ENCODE measurements at regions not wholly inside any gene's neighbourhood (a gene's known extent, or its start where the extent isn't known, plus 50 kb on each side); places are given as distances from the start of the nearest gene placed in this dataset.

- ATAC-seq = no peak
- TF ChIP-seq OSR1 (CRISPR knock-in tag; IDR thresholded peaks at IDR 0.05) = no peak
- TF ChIP-seq TCF4 (CRISPR knock-in tag; IDR thresholded peaks at IDR 0.05; ENCODE audit: borderline replicate concordance) = no peak
These were observed 598.4 kb downstream of the CBLN4 start for GRCh38 chr20:55406891-55407290.

- ATAC-seq = no peak
- TF ChIP-seq, protein P1, sequence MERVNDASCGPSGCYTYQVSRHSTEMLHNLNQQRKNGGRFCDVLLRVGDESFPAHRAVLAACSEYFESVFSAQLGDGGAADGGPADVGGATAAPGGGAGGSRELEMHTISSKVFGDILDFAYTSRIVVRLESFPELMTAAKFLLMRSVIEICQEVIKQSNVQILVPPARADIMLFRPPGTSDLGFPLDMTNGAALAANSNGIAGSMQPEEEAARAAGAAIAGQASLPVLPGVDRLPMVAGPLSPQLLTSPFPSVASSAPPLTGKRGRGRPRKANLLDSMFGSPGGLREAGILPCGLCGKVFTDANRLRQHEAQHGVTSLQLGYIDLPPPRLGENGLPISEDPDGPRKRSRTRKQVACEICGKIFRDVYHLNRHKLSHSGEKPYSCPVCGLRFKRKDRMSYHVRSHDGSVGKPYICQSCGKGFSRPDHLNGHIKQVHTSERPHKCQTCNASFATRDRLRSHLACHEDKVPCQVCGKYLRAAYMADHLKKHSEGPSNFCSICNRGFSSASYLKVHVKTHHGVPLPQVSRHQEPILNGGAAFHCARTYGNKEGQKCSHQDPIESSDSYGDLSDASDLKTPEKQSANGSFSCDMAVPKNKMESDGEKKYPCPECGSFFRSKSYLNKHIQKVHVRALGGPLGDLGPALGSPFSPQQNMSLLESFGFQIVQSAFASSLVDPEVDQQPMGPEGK (CRISPR knock-in tag; IDR thresholded peaks at IDR 0.05; ENCODE audit: borderline replicate concordance) = no peak
- no peak for TF ChIP-seq SNAI2 (CRISPR knock-in tag; IDR thresholded peaks at IDR 0.05)
- TF ChIP-seq, protein P2, sequence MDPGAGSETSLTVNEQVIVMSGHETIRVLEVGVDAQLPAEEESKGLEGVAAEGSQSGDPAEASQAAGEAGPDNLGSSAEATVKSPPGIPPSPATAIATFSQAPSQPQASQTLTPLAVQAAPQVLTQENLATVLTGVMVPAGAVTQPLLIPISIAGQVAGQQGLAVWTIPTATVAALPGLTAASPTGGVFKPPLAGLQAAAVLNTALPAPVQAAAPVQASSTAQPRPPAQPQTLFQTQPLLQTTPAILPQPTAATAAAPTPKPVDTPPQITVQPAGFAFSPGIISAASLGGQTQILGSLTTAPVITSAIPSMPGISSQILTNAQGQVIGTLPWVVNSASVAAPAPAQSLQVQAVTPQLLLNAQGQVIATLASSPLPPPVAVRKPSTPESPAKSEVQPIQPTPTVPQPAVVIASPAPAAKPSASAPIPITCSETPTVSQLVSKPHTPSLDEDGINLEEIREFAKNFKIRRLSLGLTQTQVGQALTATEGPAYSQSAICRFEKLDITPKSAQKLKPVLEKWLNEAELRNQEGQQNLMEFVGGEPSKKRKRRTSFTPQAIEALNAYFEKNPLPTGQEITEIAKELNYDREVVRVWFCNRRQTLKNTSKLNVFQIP (CRISPR knock-in tag; IDR thresholded peaks at IDR 0.05; ENCODE audit: borderline replicate concordance, low read depth) = no peak
- no peak for TF ChIP-seq ESRRG (CRISPR knock-in tag; IDR thresholded peaks at IDR 0.05)
- TF ChIP-seq TCF4 (CRISPR knock-in tag; IDR thresholded peaks at IDR 0.05; ENCODE audit: borderline replicate concordance) = no peak
- no peak for TF ChIP-seq TSHZ2 (CRISPR knock-in tag; IDR thresholded peaks at IDR 0.05)
- TF ChIP-seq, protein P3, sequence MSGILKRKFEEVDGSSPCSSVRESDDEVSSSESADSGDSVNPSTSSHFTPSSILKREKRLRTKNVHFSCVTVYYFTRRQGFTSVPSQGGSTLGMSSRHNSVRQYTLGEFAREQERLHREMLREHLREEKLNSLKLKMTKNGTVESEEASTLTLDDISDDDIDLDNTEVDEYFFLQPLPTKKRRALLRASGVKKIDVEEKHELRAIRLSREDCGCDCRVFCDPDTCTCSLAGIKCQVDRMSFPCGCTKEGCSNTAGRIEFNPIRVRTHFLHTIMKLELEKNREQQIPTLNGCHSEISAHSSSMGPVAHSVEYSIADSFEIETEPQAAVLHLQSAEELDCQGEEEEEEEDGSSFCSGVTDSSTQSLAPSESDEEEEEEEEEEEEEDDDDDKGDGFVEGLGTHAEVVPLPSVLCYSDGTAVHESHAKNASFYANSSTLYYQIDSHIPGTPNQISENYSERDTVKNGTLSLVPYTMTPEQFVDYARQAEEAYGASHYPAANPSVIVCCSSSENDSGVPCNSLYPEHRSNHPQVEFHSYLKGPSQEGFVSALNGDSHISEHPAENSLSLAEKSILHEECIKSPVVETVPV (CRISPR knock-in tag; IDR thresholded peaks at IDR 0.05) = no peak
- TF ChIP-seq ZFP30 (CRISPR knock-in tag; IDR thresholded peaks at IDR 0.05) = no peak
- no peak for TF ChIP-seq CREB5 (CRISPR knock-in tag; IDR thresholded peaks at IDR 0.05; ENCODE audit: low read depth)
- no peak for TF ChIP-seq RARB (CRISPR knock-in tag; IDR thresholded peaks at IDR 0.05)
- TF ChIP-seq CSDC2 (CRISPR knock-in tag; IDR thresholded peaks at IDR 0.05) = no peak
- no peak for TF ChIP-seq ZFP3 (CRISPR knock-in tag; IDR thresholded peaks at IDR 0.05)
- TF ChIP-seq OSR1 (CRISPR knock-in tag; IDR thresholded peaks at IDR 0.05) = no peak
- TF ChIP-seq ZNF70 (CRISPR knock-in tag; IDR thresholded peaks at IDR 0.05) = no peak
- TF ChIP-seq GLIS3 (CRISPR knock-in tag; IDR thresholded peaks at IDR 0.05) = no peak
These were observed 610.7 kb downstream of the CBLN4 start for GRCh38 chr20:55394592-55394991.

GRCh38 chr20:55390791-55391190 lies 614.5 kb downstream of the CBLN4 start:
- TF ChIP-seq, protein P2 (CRISPR knock-in tag; IDR thresholded peaks at IDR 0.05; ENCODE audit: borderline replicate concordance, low read depth) = no peak
- TF ChIP-seq ZNF565 (CRISPR knock-in tag; conservative IDR thresholded peaks at IDR 0.05; ENCODE audit: low read depth) = no peak
- no peak for TF ChIP-seq ZNF8 (CRISPR knock-in tag; IDR thresholded peaks at IDR 0.05)
- no peak for TF ChIP-seq SNAI2 (CRISPR knock-in tag; IDR thresholded peaks at IDR 0.05)
- TF ChIP-seq TSHZ2 (CRISPR knock-in tag; IDR thresholded peaks at IDR 0.05) = no peak
- TF ChIP-seq TOX (CRISPR knock-in tag; IDR thresholded peaks at IDR 0.05; ENCODE audit: borderline replicate concordance) = no peak
- TF ChIP-seq ESRRG (CRISPR knock-in tag; IDR thresholded peaks at IDR 0.05) = no peak
- TF ChIP-seq TCF4 (CRISPR knock-in tag; IDR thresholded peaks at IDR 0.05; ENCODE audit: borderline replicate concordance) = no peak
- no peak for TF ChIP-seq ISL1 (CRISPR knock-in tag; IDR thresholded peaks at IDR 0.05)
- no peak for TF ChIP-seq GLIS3 (CRISPR knock-in tag; IDR thresholded peaks at IDR 0.05)
- no peak for TF ChIP-seq ZC3H10 (CRISPR knock-in tag; IDR thresholded peaks at IDR 0.05)
- TF ChIP-seq, protein P3 (CRISPR knock-in tag; IDR thresholded peaks at IDR 0.05) = no peak
- TF ChIP-seq PPARA (CRISPR knock-in tag; IDR thresholded peaks at IDR 0.05; ENCODE audit: borderline replicate concordance) = no peak
- no peak for ATAC-seq

Data from SK-N-SH treated with all-trans-retinoic acid at 6 μM for 48 hours (cell line).